KMS-11 (cell line): ENCODE measurements at regions not wholly inside any gene's neighbourhood (a gene's known extent, or its start where the extent isn't known, plus 50 kb on each side); places are given as distances from the start of the nearest gene placed in this dataset.
"Not testable (repeated sequence)": the region's sequence is repeated elsewhere in the genome, so short reads cannot be mapped to it uniquely, and the experiment has no call there.

Experiments
- H2AFZ ChIP-seq: fragments of 200-600 bp; sonication (generic); 2 replicates; pipeline ENCODE4 v1.6.1; 2016; ENCODE audit warnings: antibody characterized with exemption, mixed run types, low read depth
- H3K27ac ChIP-seq: fragments of 200-600 bp; sonication (generic); 2 replicates; pipeline ENCODE4 v1.6.1; 2016; ENCODE audit warnings: mild to moderate bottlenecking, mixed run types
- H3K27me3 ChIP-seq: fragments of 200-600 bp; sonication (generic); 2 replicates; pipeline ENCODE4 v1.6.1; 2017; ENCODE audit warnings: mild to moderate bottlenecking, low read depth, mixed run types, moderate library complexity; ENCODE audit not compliant: insufficient read depth
- H3K36me3 ChIP-seq: fragments of 200-600 bp; sonication (generic); 2 replicates; pipeline ENCODE4 v1.6.1; 2017; ENCODE audit warnings: mild to moderate bottlenecking, mixed run types; ENCODE audit not compliant: insufficient read depth
- H3K4me1 ChIP-seq: fragments of 200-600 bp; sonication (generic); 2 replicates; pipeline ENCODE4 v1.6.1; 2016; ENCODE audit warnings: mild to moderate bottlenecking, low read depth, mixed run types; ENCODE audit not compliant: poor library complexity, severe bottlenecking
- H3K4me2 ChIP-seq: fragments of 200-600 bp; sonication (generic); 2 replicates; pipeline ENCODE4 v1.7.0; 2016; ENCODE audit warnings: mild to moderate bottlenecking, mixed run types
- H3K4me3 ChIP-seq: fragments of 200-600 bp; sonication (generic); IDR thresholded peaks from 2 replicates; pipeline ENCODE4 v1.6.1; 2017; ENCODE audit warnings: low read depth, low read length, mixed read lengths; ENCODE audit not compliant: insufficient read depth
- H3K79me2 ChIP-seq: fragments of 200-600 bp; sonication (generic); 2 replicates; pipeline ENCODE4 v1.6.1; 2016; ENCODE audit warnings: low read depth, mixed run types; ENCODE audit not compliant: insufficient read depth
- H3K9ac ChIP-seq: fragments of 200-600 bp; sonication (generic); 2 replicates; pipeline ENCODE4 v1.6.1; 2016; ENCODE audit warnings: mild to moderate bottlenecking, mixed run types
- H4K20me1 ChIP-seq: fragments of 200-600 bp; sonication (generic); 2 replicates; pipeline ENCODE4 v1.6.1; 2016; ENCODE audit warnings: mild to moderate bottlenecking, mixed run types; ENCODE audit not compliant: insufficient read depth
- CTCF ChIP-seq: fragments of 200-600 bp; sonication (generic); conservative IDR thresholded peaks from 2 replicates; pipeline ENCODE4 v1.6.1; 2017; ENCODE audit warnings: low read depth, mild to moderate bottlenecking, antibody characterized with exemption, low read length, moderate library complexity, mixed read lengths

- H3K36me3 ChIP-seq: no peaks in the 10 kb centered on the region
- no peak overlapping the region for H3K4me2 ChIP-seq
- H3K27ac ChIP-seq: no peak overlapping the region
- no peaks in the 10 kb centered on the region for H3K27me3 ChIP-seq
- no peak overlapping the region for H3K9ac ChIP-seq
- no peaks in the 10 kb centered on the region for H4K20me1 ChIP-seq
- no peak for TF ChIP-seq CTCF
- no peaks in the 10 kb centered on the region for H3K79me2 ChIP-seq
- H2AFZ ChIP-seq: no peak overlapping the region
- H3K4me1 ChIP-seq: peaks cover 6% of the 10 kb centered on the region
- no peak overlapping the region for H3K4me3 ChIP-seq
Measured at GRCh38 chr6:140785926-140786325, 1346.8 kb upstream of the GJE1 start.

GRCh38 chr6:140784573-140784972, 1348.2 kb upstream of the GJE1 start:
- TF ChIP-seq CTCF: no peak
- Histone ChIP-seq H3K4me3 (no peak overlapping the region), H3K27me3 (no peaks in the 10 kb centered on the region), H3K36me3 (no peaks in the 10 kb centered on the region), H2AFZ (no peak overlapping the region), H3K9ac (no peak overlapping the region), H3K4me1 (peaks cover 6% of the 10 kb centered on the region), H3K4me2 (no peak overlapping the region), H3K79me2 (no peaks in the 10 kb centered on the region), H4K20me1 (no peaks in the 10 kb centered on the region), H3K27ac (no peak overlapping the region)

- not testable (repeated sequence) for H3K4me1 ChIP-seq, H3K27ac ChIP-seq, H3K27me3 ChIP-seq, H3K9ac ChIP-seq, H4K20me1 ChIP-seq, H3K79me2 ChIP-seq, H3K4me3 ChIP-seq, H2AFZ ChIP-seq, H3K36me3 ChIP-seq, H3K4me2 ChIP-seq
Measured at GRCh38 chr6:140783504-140783903, 1349.2 kb upstream of the GJE1 start.

GRCh38 chr6:140782941-140783340, 1349.8 kb upstream of the GJE1 start:
- H2AFZ ChIP-seq: no peak overlapping the region
- H3K27me3 ChIP-seq: no peaks in the 10 kb centered on the region
- H3K36me3 ChIP-seq: no peaks in the 10 kb centered on the region
- no peak overlapping the region for H3K27ac ChIP-seq
- no peaks in the 10 kb centered on the region for H4K20me1 ChIP-seq
- no peak overlapping the region for H3K4me3 ChIP-seq
- TF ChIP-seq CTCF: no peak
- H3K9ac ChIP-seq: no peak overlapping the region
- H3K79me2 ChIP-seq: no peaks in the 10 kb centered on the region
- H3K4me1 ChIP-seq: peaks cover 6% of the 10 kb centered on the region
- H3K4me2 ChIP-seq: no peak overlapping the region

GRCh38 chr6:140779991-140780596, 1352.6 kb upstream of the GJE1 start:
- Histone ChIP-seq H3K79me2 (no peaks in the 10 kb centered on the region), H2AFZ (no peak overlapping the region), H3K4me1 (peaks cover 14% of the 10 kb centered on the region), H4K20me1 (no peaks in the 10 kb centered on the region), H3K27me3 (no peaks in the 10 kb centered on the region), H3K4me2 (no peak overlapping the region), H3K9ac (no peak overlapping the region), H3K4me3 (no peak overlapping the region), H3K27ac (no peak overlapping the region), H3K36me3 (no peaks in the 10 kb centered on the region)
- no peak for TF ChIP-seq CTCF
